Glomerular visceral epithelial cell (primary cell): ENCODE measurements at regions not wholly inside any gene's neighbourhood (a gene's known extent, or its start where the extent isn't known, plus 50 kb on each side); places are given as distances from the start of the nearest gene placed in this dataset.

ENCODE experiments used
- DNase-seq: peaks from one replicate; pipeline ENCODE4 v3.0.0-alpha.2; 2016; ENCODE audit errors: extremely low spot score

GRCh38 chr16:54679531-54679930 lies 251.1 kb upstream of the IRX5 start:
- DNase-seq: no peak

GRCh38 chr16:54677308-54677950 lies 253.2 kb upstream of the IRX5 start:
- no peak for DNase-seq

- no peak for DNase-seq
Measured at GRCh38 chr16:54673313-54673712, 257.4 kb upstream of the IRX5 start.

- DNase-seq: no peak
Measured at GRCh38 chr16:54672500-54672899, 258.2 kb upstream of the IRX5 start.

GRCh38 chr16:54657709-54658102 lies 273.0 kb upstream of the IRX5 start:
- no peak for DNase-seq

GRCh38 chr16:54657058-54657708 lies 273.5 kb upstream of the IRX5 start:
- no peak for DNase-seq

GRCh38 chr16:54655121-54655590 lies 275.5 kb upstream of the IRX5 start:
- DNase-seq: no peak

GRCh38 chr16:54654429-54654828 lies 276.2 kb upstream of the IRX5 start:
- DNase-seq: no peak

- DNase-seq: no peak
Measured at GRCh38 chr16:54652201-54652770, 278.4 kb upstream of the IRX5 start.

- DNase-seq: no peak
Measured at GRCh38 chr16:54651440-54652195, 279.0 kb upstream of the IRX5 start.

- DNase-seq: no peak
Measured at GRCh38 chr16:54649876-54650275, 280.8 kb upstream of the IRX5 start.

- DNase-seq: no peak
Measured at GRCh38 chr16:54648575-54648974, 282.1 kb upstream of the IRX5 start.

- no peak for DNase-seq
Measured at GRCh38 chr16:54647725-54648221, 282.9 kb upstream of the IRX5 start.

GRCh38 chr16:54647216-54647615 lies 283.4 kb upstream of the IRX5 start:
- DNase-seq: no peak

GRCh38 chr16:54645345-54645744 lies 285.3 kb upstream of the IRX5 start:
- no peak for DNase-seq

- no peak for DNase-seq
Measured at GRCh38 chr16:54636221-54636793, 294.4 kb upstream of the IRX5 start.

GRCh38 chr16:54633943-54634362 lies 296.7 kb upstream of the IRX5 start:
- no peak for DNase-seq

- DNase-seq: no peak
Measured at GRCh38 chr16:54632322-54633220, 298.1 kb upstream of the IRX5 start.

GRCh38 chr16:54631782-54632181 lies 298.9 kb upstream of the IRX5 start:
- no peak for DNase-seq

- DNase-seq: no peak
Measured at GRCh38 chr16:54630284-54630967, 300.2 kb upstream of the IRX5 start.
